NCI-H1417 (cell line): ENCODE measurements at regions not wholly inside any gene's neighbourhood (a gene's known extent, or its start where the extent isn't known, plus 50 kb on each side); places are given as distances from the start of the nearest gene placed in this dataset.
A peak's percentile ranks its signal among the peaks of the same experiment; 100 is the strongest.

Source experiments
- DNase-seq, 3 experiments: peaks; one replicate each; lab custom pipeline; 2025; lab: John Stamatoyannopoulos, UW

- peak in 1 of 3 experiments; percentile 2 for DNase-seq
Observed at GRCh38 chr10:113967126-113967525, 76.5 kb upstream of the ADRB1 start.

GRCh38 chr10:113970641-113971040 is 73.0 kb upstream of the ADRB1 start:
- no peak for DNase-seq

- no peak for DNase-seq
Observed at GRCh38 chr10:113971349-113971973, 72.2 kb upstream of the ADRB1 start.

GRCh38 chr10:113977174-113977573 is 66.5 kb upstream of the ADRB1 start:
- no peak for DNase-seq

- no peak for DNase-seq
Observed at GRCh38 chr10:113978802-113979201, 64.9 kb upstream of the ADRB1 start.

- DNase-seq: no peak
Observed at GRCh38 chr10:113979409-113979808, 64.3 kb upstream of the ADRB1 start.

GRCh38 chr10:113980408-113981087 is 63.1 kb upstream of the ADRB1 start:
- no peak for DNase-seq

- DNase-seq: no peak
Observed at GRCh38 chr10:113982296-113982695, 61.4 kb upstream of the ADRB1 start.

- DNase-seq: peak in 2 of 3 experiments; percentile 57 to 72
Observed at GRCh38 chr10:113982769-113983168, 60.9 kb upstream of the ADRB1 start.

GRCh38 chr10:113983552-113983951 is 60.1 kb upstream of the ADRB1 start:
- DNase-seq: no peak

GRCh38 chr10:113985297-113985844 is 58.3 kb upstream of the ADRB1 start:
- peak in 1 of 3 experiments; percentile 0 for DNase-seq

GRCh38 chr10:113986316-113986715 is 57.4 kb upstream of the ADRB1 start:
- no peak for DNase-seq

- DNase-seq: no peak
Observed at GRCh38 chr10:113987156-113987555, 56.5 kb upstream of the ADRB1 start.

GRCh38 chr10:113987805-113988204 is 55.9 kb upstream of the ADRB1 start:
- no peak for DNase-seq

- DNase-seq: no peak
Observed at GRCh38 chr10:113988535-113988934, 55.1 kb upstream of the ADRB1 start.

GRCh38 chr10:113991091-113991860 is 52.4 kb upstream of the ADRB1 start:
- DNase-seq: no peak

GRCh38 chr10:113992471-113993011 is 51.1 kb upstream of the ADRB1 start:
- DNase-seq: no peak

- no peak for DNase-seq
Observed at GRCh38 chr10:113993489-113993991, 50.1 kb upstream of the ADRB1 start.
